ENCODE measurements at regions not wholly inside any gene's neighbourhood (a gene's known extent, or its start where the extent isn't known, plus 50 kb on each side); places are given as distances from the start of the nearest gene placed in this dataset.

GRCh38 chr7:68394131-68394530 is 1204.1 kb upstream of the AUTS2 start:
- H3K27ac ChIP-seq (ENCODE audit: insufficient read depth, low read length): no peak overlapping the region
- dilution Hi-C loops (cut with HindIII; ENCODE audit: low sequenced_read_pairs, unreplicated experiment) (no loop called here), in situ Hi-C loops (cut with MboI; ENCODE audit: low sequenced_read_pairs) (no loop called here), intact Hi-C loops (cut with micrococcal nuclease) (no loop called here)
- H4K5ac ChIP-seq (ENCODE audit: low read depth, low read length): no peak overlapping the region
- no peaks in the 10 kb centered on the region for H3K79me1 ChIP-seq (ENCODE audit: low read depth in 1 of 2, low read length in 2 of 2)
- no peak overlapping the region for H4K91ac ChIP-seq (ENCODE audit: insufficient read depth, low read depth, low read length)
- WGBS, 2 experiments (ENCODE audit: extremely low coverage in 2 of 2, insufficient read length in 1 of 2): no CpG with 5 or more reads among the region's 3 CpGs
- no peak overlapping the region for H3K4me3 ChIP-seq (ENCODE audit: insufficient read depth, low read depth, low read length)
- H4K20me1 ChIP-seq (ENCODE audit: insufficient read depth, low read length): no peaks in the 10 kb centered on the region
- H2BK5ac ChIP-seq (ENCODE audit: low read depth, low read length, poor library complexity, severe bottlenecking): no peak overlapping the region
- H2BK20ac ChIP-seq (ENCODE audit: low read depth, low read length): no peak overlapping the region
- POLR2A ChIA-PET (ENCODE audit: unreplicated experiment): no interaction called here
- CTCF ChIA-PET: no interaction called here
- H3K4ac ChIP-seq (ENCODE audit: low read depth, low read length): no peak overlapping the region
- no peak overlapping the region for H2AK5ac ChIP-seq (ENCODE audit: low read depth, low read length)
- no peak for TF ChIP-seq RAD21 (IDR thresholded peaks at IDR 0.05; ENCODE audit: low read length)
- TF ChIP-seq RFX5 (IDR thresholded peaks at IDR 0.05; ENCODE audit: low read depth, low read length): no peak
- no peak for TF ChIP-seq NFE2L2 (IDR thresholded peaks at IDR 0.05; ENCODE audit: low read depth, low read length)
- no peak for TF ChIP-seq CHD1 (IDR thresholded peaks at IDR 0.05; ENCODE audit: low read depth, low read length)
- TF ChIP-seq FOS (IDR thresholded peaks at IDR 0.05; ENCODE audit: low read depth, low read length): no peak
- TF ChIP-seq, protein P1, sequence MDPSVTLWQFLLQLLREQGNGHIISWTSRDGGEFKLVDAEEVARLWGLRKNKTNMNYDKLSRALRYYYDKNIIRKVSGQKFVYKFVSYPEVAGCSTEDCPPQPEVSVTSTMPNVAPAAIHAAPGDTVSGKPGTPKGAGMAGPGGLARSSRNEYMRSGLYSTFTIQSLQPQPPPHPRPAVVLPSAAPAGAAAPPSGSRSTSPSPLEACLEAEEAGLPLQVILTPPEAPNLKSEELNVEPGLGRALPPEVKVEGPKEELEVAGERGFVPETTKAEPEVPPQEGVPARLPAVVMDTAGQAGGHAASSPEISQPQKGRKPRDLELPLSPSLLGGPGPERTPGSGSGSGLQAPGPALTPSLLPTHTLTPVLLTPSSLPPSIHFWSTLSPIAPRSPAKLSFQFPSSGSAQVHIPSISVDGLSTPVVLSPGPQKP (IDR thresholded peaks at IDR 0.05; ENCODE audit: borderline replicate concordance, low read depth, low read length): no peak
- no peak for TF ChIP-seq MAFK (IDR thresholded peaks at IDR 0.05; ENCODE audit: low read depth, low read length)
- TF ChIP-seq, protein P2, sequence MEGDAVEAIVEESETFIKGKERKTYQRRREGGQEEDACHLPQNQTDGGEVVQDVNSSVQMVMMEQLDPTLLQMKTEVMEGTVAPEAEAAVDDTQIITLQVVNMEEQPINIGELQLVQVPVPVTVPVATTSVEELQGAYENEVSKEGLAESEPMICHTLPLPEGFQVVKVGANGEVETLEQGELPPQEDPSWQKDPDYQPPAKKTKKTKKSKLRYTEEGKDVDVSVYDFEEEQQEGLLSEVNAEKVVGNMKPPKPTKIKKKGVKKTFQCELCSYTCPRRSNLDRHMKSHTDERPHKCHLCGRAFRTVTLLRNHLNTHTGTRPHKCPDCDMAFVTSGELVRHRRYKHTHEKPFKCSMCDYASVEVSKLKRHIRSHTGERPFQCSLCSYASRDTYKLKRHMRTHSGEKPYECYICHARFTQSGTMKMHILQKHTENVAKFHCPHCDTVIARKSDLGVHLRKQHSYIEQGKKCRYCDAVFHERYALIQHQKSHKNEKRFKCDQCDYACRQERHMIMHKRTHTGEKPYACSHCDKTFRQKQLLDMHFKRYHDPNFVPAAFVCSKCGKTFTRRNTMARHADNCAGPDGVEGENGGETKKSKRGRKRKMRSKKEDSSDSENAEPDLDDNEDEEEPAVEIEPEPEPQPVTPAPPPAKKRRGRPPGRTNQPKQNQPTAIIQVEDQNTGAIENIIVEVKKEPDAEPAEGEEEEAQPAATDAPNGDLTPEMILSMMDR (conservative IDR thresholded peaks at IDR 0.05; ENCODE audit: low read depth, low read length): no peak
- no peak for TF ChIP-seq CEBPB (IDR thresholded peaks at IDR 0.05; ENCODE audit: low read depth, low read length)
- no peak for TF ChIP-seq MXI1 (IDR thresholded peaks at IDR 0.05; ENCODE audit: borderline replicate concordance, low read depth, low read length)
- TF ChIP-seq, protein P3, sequence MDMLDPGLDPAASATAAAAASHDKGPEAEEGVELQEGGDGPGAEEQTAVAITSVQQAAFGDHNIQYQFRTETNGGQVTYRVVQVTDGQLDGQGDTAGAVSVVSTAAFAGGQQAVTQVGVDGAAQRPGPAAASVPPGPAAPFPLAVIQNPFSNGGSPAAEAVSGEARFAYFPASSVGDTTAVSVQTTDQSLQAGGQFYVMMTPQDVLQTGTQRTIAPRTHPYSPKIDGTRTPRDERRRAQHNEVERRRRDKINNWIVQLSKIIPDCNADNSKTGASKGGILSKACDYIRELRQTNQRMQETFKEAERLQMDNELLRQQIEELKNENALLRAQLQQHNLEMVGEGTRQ (IDR thresholded peaks at IDR 0.05; ENCODE audit: low read depth, low read length): no peak
- no peak for ATAC-seq (ENCODE audit: low read depth)
- H2BK15ac ChIP-seq (ENCODE audit: low read depth, low read length): no peak overlapping the region
- H3K36me3 ChIP-seq (ENCODE audit: control insufficient read depth, insufficient read depth, low read length): no peaks in the 10 kb centered on the region
- no peak overlapping the region for H3K4me2 ChIP-seq (ENCODE audit: low read depth, low read length)
- no peak overlapping the region for H4K8ac ChIP-seq (ENCODE audit: low read depth in 2 of 2, low read length in 2 of 2)
- no peak overlapping the region for H2AFZ ChIP-seq (replicated peaks; ENCODE audit: low read length, poor library complexity)
- no TSS peak for BruUV-seq (replicated peaks)
- H3K14ac ChIP-seq (replicated peaks; ENCODE audit: low read depth, low read length): no peak overlapping the region
- no peak overlapping the region for H3K23ac ChIP-seq (ENCODE audit: low read depth, low read length)
- H2AK9ac ChIP-seq (replicated peaks; ENCODE audit: low read depth, low read length, poor library complexity): no peak overlapping the region
- H3K4me1 ChIP-seq (ENCODE audit: control insufficient read depth, insufficient read depth, low read length): no peaks in the 10 kb centered on the region
- no peaks in the 10 kb centered on the region for H3K27me3 ChIP-seq (ENCODE audit: control insufficient read depth, insufficient read depth, low read length)
- H3K9me1 ChIP-seq (ENCODE audit: insufficient read depth, low read length): no peaks in the 10 kb centered on the region
- no peak overlapping the region for H3K9ac ChIP-seq (ENCODE audit: low read depth, low read length)
- peaks cover 12% of the 10 kb centered on the region for H3K9me3 ChIP-seq (ENCODE audit: control insufficient read depth, insufficient read depth, low read length)
- no peak overlapping the region for H3K56ac ChIP-seq (ENCODE audit: extremely low read depth, insufficient read depth, low read length)
- DNase-seq: no peak
- no peak overlapping the region for H2BK120ac ChIP-seq (ENCODE audit: low read depth, low read length)
- no peak overlapping the region for H3K18ac ChIP-seq (ENCODE audit: low read depth, low read length)

All from IMR-90 (cell line).